ENCODE measurements at regions not wholly inside any gene's neighbourhood (a gene's known extent, or its start where the extent isn't known, plus 50 kb on each side); places are given as distances from the start of the nearest gene placed in this dataset.

DNA sequence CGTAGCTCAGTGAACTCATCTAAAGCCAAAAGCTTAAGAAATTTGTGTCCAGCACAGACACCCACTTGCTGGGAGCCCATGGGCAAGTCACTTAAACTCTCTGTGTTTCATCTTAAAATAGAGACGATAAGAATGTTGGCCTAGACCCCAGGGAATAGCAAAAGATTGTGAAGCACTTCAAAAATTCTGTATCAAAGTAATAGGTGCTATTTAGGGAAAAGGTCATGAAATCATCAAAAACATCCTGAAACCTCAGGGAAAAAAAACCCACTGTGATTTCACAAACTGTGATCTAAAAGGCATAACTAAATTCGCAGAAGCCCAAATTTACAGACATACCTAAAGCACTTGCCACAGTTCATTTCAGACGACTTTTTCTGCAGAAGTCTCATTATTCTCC, 278.3 kb downstream of the NR2F1-AS1 start:
- DNase-seq (ENCODE audit: extremely low read depth, low read depth): no peak
- TF ChIP-seq, protein P1, sequence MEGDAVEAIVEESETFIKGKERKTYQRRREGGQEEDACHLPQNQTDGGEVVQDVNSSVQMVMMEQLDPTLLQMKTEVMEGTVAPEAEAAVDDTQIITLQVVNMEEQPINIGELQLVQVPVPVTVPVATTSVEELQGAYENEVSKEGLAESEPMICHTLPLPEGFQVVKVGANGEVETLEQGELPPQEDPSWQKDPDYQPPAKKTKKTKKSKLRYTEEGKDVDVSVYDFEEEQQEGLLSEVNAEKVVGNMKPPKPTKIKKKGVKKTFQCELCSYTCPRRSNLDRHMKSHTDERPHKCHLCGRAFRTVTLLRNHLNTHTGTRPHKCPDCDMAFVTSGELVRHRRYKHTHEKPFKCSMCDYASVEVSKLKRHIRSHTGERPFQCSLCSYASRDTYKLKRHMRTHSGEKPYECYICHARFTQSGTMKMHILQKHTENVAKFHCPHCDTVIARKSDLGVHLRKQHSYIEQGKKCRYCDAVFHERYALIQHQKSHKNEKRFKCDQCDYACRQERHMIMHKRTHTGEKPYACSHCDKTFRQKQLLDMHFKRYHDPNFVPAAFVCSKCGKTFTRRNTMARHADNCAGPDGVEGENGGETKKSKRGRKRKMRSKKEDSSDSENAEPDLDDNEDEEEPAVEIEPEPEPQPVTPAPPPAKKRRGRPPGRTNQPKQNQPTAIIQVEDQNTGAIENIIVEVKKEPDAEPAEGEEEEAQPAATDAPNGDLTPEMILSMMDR (IDR thresholded peaks at IDR 0.05; ENCODE audit: low read depth, low read length): no peak

DNA sequence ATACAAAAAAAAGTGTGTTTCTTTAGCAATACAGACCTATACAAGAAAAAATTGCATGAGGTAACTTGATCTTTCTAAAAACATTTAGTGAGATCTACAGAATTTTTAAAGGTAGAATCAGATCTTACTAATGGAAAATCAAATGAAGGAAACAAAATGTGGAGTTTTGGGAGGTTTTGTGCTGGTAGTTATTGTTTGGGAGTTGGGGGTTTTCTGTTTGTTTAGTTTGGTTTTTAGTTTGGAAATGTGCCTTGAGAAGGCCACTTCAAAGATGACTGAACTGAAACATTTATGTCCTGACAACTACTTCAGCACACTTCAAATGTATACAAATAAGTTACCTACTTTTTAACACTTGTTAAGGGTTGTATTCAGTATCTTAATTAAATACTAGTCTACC, 280.1 kb downstream of the NR2F1-AS1 start:
- no peak for DNase-seq (ENCODE audit: extremely low read depth, low read depth)
- TF ChIP-seq, protein P1 (IDR thresholded peaks at IDR 0.05; ENCODE audit: low read depth, low read length): no peak

DNA sequence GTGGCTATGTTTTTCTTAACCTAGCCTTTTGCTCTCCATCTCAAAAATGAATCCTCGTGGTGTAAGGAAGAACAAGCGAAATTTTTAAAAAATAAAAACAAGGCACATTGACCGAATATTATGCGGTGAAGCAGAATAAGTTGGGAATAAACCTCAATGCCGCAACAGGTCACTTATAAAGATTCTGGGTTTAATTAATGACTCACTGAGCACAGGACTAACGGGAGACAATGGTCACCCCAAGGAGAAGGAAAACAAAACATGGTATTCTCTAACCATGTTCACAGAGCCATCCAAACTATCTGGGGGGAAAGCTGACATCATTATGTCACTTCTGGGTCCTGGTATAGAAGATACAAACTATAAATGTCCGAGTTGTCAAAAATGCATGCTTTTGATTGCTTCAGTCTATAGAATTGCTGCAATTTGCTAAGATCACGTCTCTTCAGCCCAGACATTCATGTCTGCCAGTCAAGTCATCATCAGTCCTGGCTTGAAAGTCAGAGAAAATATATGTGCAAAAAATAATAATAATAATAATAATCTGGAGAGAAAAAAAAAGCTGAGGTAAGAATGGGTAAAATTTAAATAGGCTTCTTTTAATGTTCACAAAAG, 280.6 kb downstream of the NR2F1-AS1 start:
- no peak for DNase-seq (ENCODE audit: extremely low read depth, low read depth)

DNA sequence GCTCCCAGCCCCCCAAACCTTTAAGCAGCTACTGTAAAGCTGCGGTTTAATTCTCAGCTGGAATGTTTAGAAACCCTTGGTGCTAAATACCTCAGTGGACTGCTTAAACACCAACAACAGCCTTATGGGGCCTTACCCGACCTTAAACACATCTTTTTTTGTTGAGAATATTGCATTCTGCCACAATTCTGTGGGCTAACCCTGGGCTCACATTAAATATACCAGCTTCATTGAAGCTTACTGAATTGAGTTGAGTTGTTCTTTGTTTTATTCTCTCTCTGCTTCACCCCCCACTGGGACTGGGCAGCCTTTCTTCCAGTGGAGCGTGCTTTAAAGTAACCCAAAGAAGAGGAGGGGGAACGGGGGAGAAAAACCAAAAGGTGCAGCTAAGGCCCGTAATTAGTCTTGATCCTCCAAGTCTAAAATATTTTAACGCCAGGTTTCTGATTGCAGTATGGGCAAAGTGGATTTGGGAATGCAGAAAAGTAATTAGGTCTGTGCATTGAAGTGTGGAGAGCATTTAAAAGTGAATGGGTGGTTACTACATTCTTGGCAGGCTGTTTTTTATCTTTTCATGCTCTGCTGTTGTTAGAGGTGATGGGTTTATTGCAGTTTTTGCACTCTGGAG, 281.2 kb downstream of the NR2F1-AS1 start:
- TF ChIP-seq, protein P1 (IDR thresholded peaks at IDR 0.05; ENCODE audit: low read depth, low read length): no peak
- no peak for DNase-seq (ENCODE audit: extremely low read depth, low read depth)

More for the DNA sequence above, 280.6 kb downstream of the NR2F1-AS1 start:
- TF ChIP-seq, protein P1 (IDR thresholded peaks at IDR 0.05; ENCODE audit: low read depth, low read length): no peak

DNA sequence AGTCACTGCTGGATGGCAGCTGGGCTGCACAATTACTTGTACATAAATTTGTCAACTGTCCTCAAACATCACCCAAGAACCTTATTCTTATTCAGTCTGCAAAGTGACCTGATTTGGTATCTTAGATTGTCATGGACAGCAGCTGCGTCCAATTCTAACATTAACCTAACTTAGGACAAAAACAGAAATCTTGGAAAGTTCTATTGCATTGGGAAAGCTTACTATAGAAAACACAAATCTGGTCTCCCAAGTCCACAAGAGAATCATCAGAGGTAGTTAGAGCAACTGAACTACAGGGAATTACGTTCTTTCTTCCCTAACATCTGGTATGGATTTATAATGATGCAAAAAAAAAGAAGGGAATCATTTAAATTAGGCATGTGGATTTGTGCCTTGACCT, 283.9 kb downstream of the NR2F1-AS1 start:
- TF ChIP-seq, protein P1 (IDR thresholded peaks at IDR 0.05; ENCODE audit: low read depth, low read length): no peak
- no peak for DNase-seq (ENCODE audit: extremely low read depth, low read depth)

DNA sequence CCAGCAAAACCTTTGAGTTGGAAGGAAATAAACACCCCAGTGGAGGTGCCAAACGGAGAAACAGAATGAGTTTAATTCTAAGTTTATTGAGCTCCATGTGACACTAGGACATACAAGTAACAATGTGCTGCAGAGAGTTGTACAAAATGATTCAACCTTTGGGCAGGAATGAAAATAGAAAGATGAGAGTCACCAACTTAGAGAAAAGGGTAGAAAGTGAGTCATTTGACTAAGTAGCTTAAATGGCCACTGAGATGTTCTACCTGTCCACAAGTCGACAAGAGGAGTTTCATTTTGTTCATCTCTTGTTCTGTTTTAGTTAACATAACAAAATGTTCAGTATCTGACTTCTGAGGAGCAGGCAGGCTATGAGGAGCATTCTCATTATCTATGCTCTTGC, 284.7 kb downstream of the NR2F1-AS1 start:
- no peak for DNase-seq (ENCODE audit: extremely low read depth, low read depth)
- TF ChIP-seq, protein P1 (IDR thresholded peaks at IDR 0.05; ENCODE audit: low read depth, low read length): no peak

DNA sequence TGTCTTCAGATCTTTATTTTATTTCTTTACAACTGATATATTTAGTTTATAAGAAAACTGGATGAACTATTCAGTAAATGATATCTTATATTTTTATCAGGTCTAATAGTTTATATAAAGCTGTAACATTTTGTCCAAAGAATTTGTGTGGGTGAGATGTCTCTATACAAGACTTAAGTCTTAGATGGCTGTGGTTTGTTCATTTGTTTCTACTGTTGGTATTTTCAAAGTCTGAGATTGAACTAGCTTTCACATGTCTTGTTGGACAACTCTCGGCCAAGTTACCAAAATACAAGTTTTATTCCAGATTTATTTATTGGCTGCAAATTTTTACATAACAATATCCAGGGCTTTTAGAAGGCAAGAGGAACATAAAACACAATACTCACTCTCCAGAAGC, 286.0 kb downstream of the NR2F1-AS1 start:
- DNase-seq (ENCODE audit: extremely low read depth, low read depth): no peak
- TF ChIP-seq, protein P1 (IDR thresholded peaks at IDR 0.05; ENCODE audit: low read depth, low read length): no peak
